CD4-positive, alpha-beta T cell treated with Interleukin-6 at 100 ng/mL for 8 hours (primary cell): ENCODE measurements at regions not wholly inside any gene's neighbourhood (a gene's known extent, or its start where the extent isn't known, plus 50 kb on each side); places are given as distances from the start of the nearest gene placed in this dataset.
"Not testable (repeated sequence)": the region's sequence is repeated elsewhere in the genome, so short reads cannot be mapped to it uniquely, and the experiment has no call there.

Experiments used
- DNase-seq: peaks from one replicate; pipeline ENCODE4 v3.0.0-alpha.2; 2020; ENCODE audit warnings: mixed read lengths, low spot score

GRCh38 chr2:242111954-242112353 lies 242.4 kb downstream of the RTP5 start:
- not testable (repeated sequence) for DNase-seq

GRCh38 chr2:242113492-242113891 lies 244.0 kb downstream of the RTP5 start:
- not testable (repeated sequence) for DNase-seq

- not testable (repeated sequence) for DNase-seq
Observed at GRCh38 chr2:242116676-242117075, 247.1 kb downstream of the RTP5 start.

- not testable (repeated sequence) for DNase-seq
Observed at GRCh38 chr2:242117305-242117704, 247.8 kb downstream of the RTP5 start.

GRCh38 chr2:242119682-242120081 lies 250.2 kb downstream of the RTP5 start:
- DNase-seq: not testable (repeated sequence)

- DNase-seq: not testable (repeated sequence)
Observed at GRCh38 chr2:242130682-242131081, 261.2 kb downstream of the RTP5 start.

GRCh38 chr2:242159921-242160320 lies 290.4 kb downstream of the RTP5 start:
- not testable (repeated sequence) for DNase-seq

GRCh38 chr2:242165115-242165514 lies 295.6 kb downstream of the RTP5 start:
- DNase-seq: not testable (repeated sequence)

GRCh38 chr2:242171290-242171689 lies 301.8 kb downstream of the RTP5 start:
- DNase-seq: not testable (repeated sequence)
